ENCODE measurements at regions not wholly inside any gene's neighbourhood (a gene's known extent, or its start where the extent isn't known, plus 50 kb on each side); places are given as distances from the start of the nearest gene placed in this dataset.
"Not testable (repeated sequence)": the region's sequence is repeated elsewhere in the genome, so short reads cannot be mapped to it uniquely, and the experiment has no call there.

- not testable (repeated sequence) for H3K4me1 ChIP-seq; H3K36me3 ChIP-seq; H3K4me3 ChIP-seq; H3K9me3 ChIP-seq; DNase-seq (ENCODE audit: low spot score in 2 of 2); H3K27ac ChIP-seq; H3K27me3 ChIP-seq
- WGBS, 2 donors, result 96 to 99% methylated on average over 7 of the region's 7 CpGs
Observed at GRCh38 chr1:800397-800796, 113.9 kb upstream of the OR4F16 start.

GRCh38 chr1:804378-805115, 118.1 kb upstream of the OR4F16 start:
- not testable (repeated sequence) for H3K4me3 ChIP-seq; H3K4me1 ChIP-seq; H3K9me3 ChIP-seq; H3K27ac ChIP-seq; H3K36me3 ChIP-seq; DNase-seq (ENCODE audit: low spot score in 2 of 2); H3K27me3 ChIP-seq
- 56% methylated on average over 6 of the region's 6 CpGs for WGBS, 2 donors

- H3K27me3 ChIP-seq; H3K36me3 ChIP-seq; DNase-seq (ENCODE audit: low spot score in 2 of 2); H3K4me1 ChIP-seq; H3K4me3 ChIP-seq; H3K27ac ChIP-seq; H3K9me3 ChIP-seq: not testable (repeated sequence)
- WGBS, 2 donors, result 94% methylated on average over 5 of the region's 5 CpGs
Observed at GRCh38 chr1:805310-805709, 118.4 kb upstream of the SAMD11 start.

GRCh38 chr1:807066-807465, 116.7 kb upstream of the SAMD11 start:
- H3K36me3 ChIP-seq; H3K9me3 ChIP-seq; H3K4me3 ChIP-seq; H3K4me1 ChIP-seq; H3K27ac ChIP-seq; DNase-seq (ENCODE audit: low spot score in 2 of 2); H3K27me3 ChIP-seq: not testable (repeated sequence)
- WGBS, 2 donors, result no CpG with 5 or more reads among the region's 3 CpGs

GRCh38 chr1:807699-808390, 115.9 kb upstream of the SAMD11 start:
- H3K4me3 ChIP-seq; H3K4me1 ChIP-seq; H3K9me3 ChIP-seq; H3K27me3 ChIP-seq; DNase-seq (ENCODE audit: low spot score in 2 of 2); H3K27ac ChIP-seq; H3K36me3 ChIP-seq: not testable (repeated sequence)
- WGBS, 2 donors, result 42 to 62% methylated on average over 2 to 4 of the region's 4 CpGs

GRCh38 chr1:810949-811348, 112.8 kb upstream of the SAMD11 start:
- WGBS, 2 donors, result 31 to 37% methylated on average over 2 of the region's 2 CpGs

GRCh38 chr1:812535-813127, 111.1 kb upstream of the SAMD11 start:
- DNase-seq (ENCODE audit: low spot score in 2 of 2); H3K27me3 ChIP-seq; H3K9me3 ChIP-seq; H3K4me1 ChIP-seq; H3K27ac ChIP-seq; H3K4me3 ChIP-seq; H3K36me3 ChIP-seq: not testable (repeated sequence)
- 95% methylated on average over 5 of the region's 5 CpGs for WGBS, 2 donors

More at GRCh38 chr1:810949-811348, 112.8 kb upstream of the SAMD11 start:
- H3K36me3 ChIP-seq; H3K9me3 ChIP-seq; H3K4me3 ChIP-seq; H3K4me1 ChIP-seq; H3K27me3 ChIP-seq; H3K27ac ChIP-seq; DNase-seq (ENCODE audit: low spot score in 2 of 2): not testable (repeated sequence)

- not testable (repeated sequence) for H3K27ac ChIP-seq; H3K36me3 ChIP-seq; H3K27me3 ChIP-seq; DNase-seq (ENCODE audit: low spot score in 2 of 2); H3K9me3 ChIP-seq; H3K4me3 ChIP-seq
- no CpG with 5 or more reads among the region's 7 CpGs for WGBS, 2 donors
- peaks cover 0 to 25% (median 3%) of the 10 kb centered on the region in 4 donors for H3K4me1 ChIP-seq
Observed at GRCh38 chr1:814543-814942, 109.2 kb upstream of the SAMD11 start.

GRCh38 chr1:815147-815922, 108.4 kb upstream of the SAMD11 start:
- WGBS, 2 donors, result 91 to 92% methylated on average over 4 of the region's 4 CpGs

More at GRCh38 chr1:815147-815922, 108.4 kb upstream of the SAMD11 start:
- not testable (repeated sequence) for DNase-seq (ENCODE audit: low spot score in 2 of 2); H3K27me3 ChIP-seq; H3K27ac ChIP-seq; H3K4me3 ChIP-seq; H3K9me3 ChIP-seq; H3K36me3 ChIP-seq
- H3K4me1 ChIP-seq, result peaks cover 0 to 32% (median 3%) of the 10 kb centered on the region in 4 donors

Measured in tibial nerve (tissue), 4 donors.